ENCODE measurements at regions not wholly inside any gene's neighbourhood (a gene's known extent, or its start where the extent isn't known, plus 50 kb on each side); places are given as distances from the start of the nearest gene placed in this dataset.

DNA sequence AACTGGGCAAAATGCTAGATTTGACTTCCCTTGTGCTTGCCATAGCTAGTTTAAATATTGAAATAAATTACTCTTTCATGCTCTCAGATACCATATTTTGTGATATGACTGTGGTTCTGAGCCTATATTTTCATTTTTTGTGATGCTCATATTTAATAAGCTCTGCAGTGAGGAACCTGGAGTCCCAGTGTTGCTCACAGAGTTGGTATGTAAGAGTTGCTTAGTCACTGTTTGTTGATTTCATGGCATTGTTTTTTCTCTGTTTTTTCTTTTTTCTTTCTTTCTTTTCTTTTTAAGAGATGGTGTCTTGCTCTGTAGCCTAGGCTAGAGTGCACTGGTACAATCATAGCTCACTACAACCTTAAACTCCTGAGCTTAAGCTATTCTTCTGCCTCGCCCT is 750.5 kb upstream of the TMEM132C start:
- no peak overlapping the region for H3K27ac ChIP-seq
- intact Hi-C loops (cut with DNase I; ENCODE audit: low total_unique reads), result no loop called here
- 70 to 84% (median 79%) methylated on average over 1 of the region's 1 CpG for WGBS, 5 donors
- H3K9me3 ChIP-seq, result no peaks in the 10 kb centered on the region
- H3K4me3 ChIP-seq, result no peak overlapping the region
- H3K4me1 ChIP-seq, result no peaks in the 10 kb centered on the region
- TF ChIP-seq POLR2AphosphoS5 (IDR thresholded peaks at IDR 0.05) (no peak), POLR2A (IDR thresholded peaks at IDR 0.05) (no peak), EP300 (IDR thresholded peaks at IDR 0.05) (no peak)
- TF ChIP-seq, protein P1, sequence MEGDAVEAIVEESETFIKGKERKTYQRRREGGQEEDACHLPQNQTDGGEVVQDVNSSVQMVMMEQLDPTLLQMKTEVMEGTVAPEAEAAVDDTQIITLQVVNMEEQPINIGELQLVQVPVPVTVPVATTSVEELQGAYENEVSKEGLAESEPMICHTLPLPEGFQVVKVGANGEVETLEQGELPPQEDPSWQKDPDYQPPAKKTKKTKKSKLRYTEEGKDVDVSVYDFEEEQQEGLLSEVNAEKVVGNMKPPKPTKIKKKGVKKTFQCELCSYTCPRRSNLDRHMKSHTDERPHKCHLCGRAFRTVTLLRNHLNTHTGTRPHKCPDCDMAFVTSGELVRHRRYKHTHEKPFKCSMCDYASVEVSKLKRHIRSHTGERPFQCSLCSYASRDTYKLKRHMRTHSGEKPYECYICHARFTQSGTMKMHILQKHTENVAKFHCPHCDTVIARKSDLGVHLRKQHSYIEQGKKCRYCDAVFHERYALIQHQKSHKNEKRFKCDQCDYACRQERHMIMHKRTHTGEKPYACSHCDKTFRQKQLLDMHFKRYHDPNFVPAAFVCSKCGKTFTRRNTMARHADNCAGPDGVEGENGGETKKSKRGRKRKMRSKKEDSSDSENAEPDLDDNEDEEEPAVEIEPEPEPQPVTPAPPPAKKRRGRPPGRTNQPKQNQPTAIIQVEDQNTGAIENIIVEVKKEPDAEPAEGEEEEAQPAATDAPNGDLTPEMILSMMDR (IDR thresholded peaks at IDR 0.05), result no peak
- H3K36me3 ChIP-seq, result no peaks in the 10 kb centered on the region
- DNase-seq, result no peak
- H3K27me3 ChIP-seq, result no peaks in the 10 kb centered on the region

GRCh38 chr12:127519779-127520178 is 747.2 kb upstream of the TMEM132C start:
- H3K36me3 ChIP-seq, result no peaks in the 10 kb centered on the region
- no peak overlapping the region for H3K4me3 ChIP-seq
- no peak for DNase-seq
- no peaks in the 10 kb centered on the region for H3K4me1 ChIP-seq
- WGBS, 5 donors, result 42 to 59% (median 51%) methylated on average over 2 of the region's 2 CpGs
- H3K27ac ChIP-seq, result no peak overlapping the region
- H3K27me3 ChIP-seq, result no peaks in the 10 kb centered on the region
- no peaks in the 10 kb centered on the region for H3K9me3 ChIP-seq
- intact Hi-C loops (cut with DNase I; ENCODE audit: low total_unique reads), result no loop called here
- no peak for TF ChIP-seq POLR2AphosphoS5 (IDR thresholded peaks at IDR 0.05)
- TF ChIP-seq, protein P1 (IDR thresholded peaks at IDR 0.05), result no peak
- no peak for TF ChIP-seq EP300 (IDR thresholded peaks at IDR 0.05)
- TF ChIP-seq POLR2A (IDR thresholded peaks at IDR 0.05), result no peak

GRCh38 chr12:127526925-127527324 is 740.0 kb upstream of the TMEM132C start:
- Histone ChIP-seq H3K27me3 (no peaks in the 10 kb centered on the region), H3K9me3 (no peaks in the 10 kb centered on the region), H3K4me3 (no peak overlapping the region), H3K36me3 (no peaks in the 10 kb centered on the region), H3K27ac (no peak overlapping the region), H3K4me1 (no peaks in the 10 kb centered on the region)
- intact Hi-C loops (cut with DNase I; ENCODE audit: low total_unique reads), result no loop called here
- TF ChIP-seq, protein P1 (IDR thresholded peaks at IDR 0.05), result peak in 1 of 7 experiments; percentile 13
- TF ChIP-seq POLR2A (IDR thresholded peaks at IDR 0.05) (no peak), POLR2AphosphoS5 (IDR thresholded peaks at IDR 0.05) (no peak)
- no peak for DNase-seq
- 62 to 69% (median 64%) methylated on average over 3 of the region's 3 CpGs for WGBS, 5 donors

- Histone ChIP-seq H3K4me1 (no peaks in the 10 kb centered on the region), H3K27me3 (no peaks in the 10 kb centered on the region), H3K27ac (no peak overlapping the region), H3K4me3 (no peak overlapping the region), H3K9me3 (no peaks in the 10 kb centered on the region), H3K36me3 (no peaks in the 10 kb centered on the region)
- no peak for DNase-seq
- WGBS, 5 donors, result 69 to 79% (median 77%) methylated on average over 8 of the region's 8 CpGs
- no peak for TF ChIP-seq POLR2A (IDR thresholded peaks at IDR 0.05)
- intact Hi-C loops (cut with DNase I; ENCODE audit: low total_unique reads), result no loop called here
These were observed 738.4 kb upstream of the TMEM132C start for GRCh38 chr12:127528551-127528950.

DNA sequence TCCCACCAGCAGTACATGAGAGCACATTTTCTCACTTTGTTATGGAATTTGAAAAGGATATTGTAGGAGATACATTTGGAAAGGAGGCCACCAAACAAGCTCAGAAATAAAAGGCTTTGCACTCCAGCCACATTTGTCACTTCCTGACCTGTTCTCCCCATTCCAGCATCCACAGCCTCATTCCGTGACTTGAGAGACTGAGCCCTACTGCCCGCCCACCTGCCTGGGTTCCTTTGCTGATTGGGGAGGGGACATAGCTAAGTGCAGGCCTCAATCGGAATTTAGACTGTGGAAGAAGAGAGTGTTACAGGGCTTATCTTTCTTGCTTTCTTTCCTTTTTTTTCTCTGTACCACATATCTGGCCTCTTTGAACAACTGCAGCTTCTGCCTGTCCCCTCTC is 735.4 kb upstream of the TMEM132C start:
- no peak overlapping the region for H3K27ac ChIP-seq
- TF ChIP-seq EP300 (IDR thresholded peaks at IDR 0.05) (no peak), POLR2AphosphoS5 (IDR thresholded peaks at IDR 0.05) (no peak), POLR2A (IDR thresholded peaks at IDR 0.05) (no peak)
- TF ChIP-seq, protein P1 (IDR thresholded peaks at IDR 0.05), result no peak
- H3K9me3 ChIP-seq, result peaks cover 0 to 8% (median 2%) of the 10 kb centered on the region in 4 donors
- no peak overlapping the region for H3K4me3 ChIP-seq
- intact Hi-C loops (cut with DNase I; ENCODE audit: low total_unique reads), result no loop called here
- H3K36me3 ChIP-seq, result no peaks in the 10 kb centered on the region
- no peaks in the 10 kb centered on the region for H3K27me3 ChIP-seq
- no peak for DNase-seq
- WGBS, 5 donors, result 45 to 66% (median 55%) methylated on average over 3 of the region's 3 CpGs
- H3K4me1 ChIP-seq, result no peaks in the 10 kb centered on the region

Data from stomach (tissue), 8 donors.